Erythroblast (primary cell): ENCODE measurements at regions not wholly inside any gene's neighbourhood (a gene's known extent, or its start where the extent isn't known, plus 50 kb on each side); places are given as distances from the start of the nearest gene placed in this dataset.
A peak's percentile ranks its signal among the peaks of the same experiment; 100 is the strongest.

Experiments used
- DNase-seq, 2 experiments: peaks; one replicate each; lab custom pipeline; 2025; lab: John Stamatoyannopoulos, UW
- GATA1 ChIP-seq: IDR thresholded peaks from 2 replicates; pipeline ENCODE4 v1.6.1; 2011; ENCODE audit warnings: low read depth, mild to moderate bottlenecking, control low read depth, low read length, moderate library complexity
- POLR2A ChIP-seq: IDR thresholded peaks from 2 replicates; pipeline ENCODE4 v1.6.1; 2011; ENCODE audit warnings: mild to moderate bottlenecking, low read length

GRCh38 chr13:83825676-83826075 lies 56.6 kb downstream of the SLITRK1 start:
- TF ChIP-seq GATA1 (no peak), POLR2A (no peak)
- DNase-seq = no peak

DNA sequence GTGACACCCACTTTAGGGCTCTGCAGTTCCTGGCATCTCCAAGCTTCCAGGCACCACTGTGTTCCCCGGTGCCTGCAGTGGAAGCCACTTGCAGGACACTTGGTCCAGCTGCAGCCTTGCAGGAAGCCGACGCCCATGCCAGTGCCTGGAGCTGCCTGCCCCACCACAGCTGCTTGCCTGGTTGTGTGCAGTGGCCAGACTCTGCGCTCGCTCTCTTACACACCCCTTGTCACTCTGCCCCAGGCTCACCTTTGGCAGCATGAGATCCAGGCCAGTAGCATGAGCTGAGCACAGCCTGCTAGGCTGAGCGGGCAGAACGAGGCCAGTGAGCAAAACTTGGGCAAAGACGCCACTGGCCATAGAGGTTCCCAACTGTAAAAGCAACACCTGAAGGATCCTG lies 57.7 kb downstream of the SLITRK1 start:
- TF ChIP-seq POLR2A = no peak
- no peak for TF ChIP-seq GATA1
- DNase-seq = no peak

DNA sequence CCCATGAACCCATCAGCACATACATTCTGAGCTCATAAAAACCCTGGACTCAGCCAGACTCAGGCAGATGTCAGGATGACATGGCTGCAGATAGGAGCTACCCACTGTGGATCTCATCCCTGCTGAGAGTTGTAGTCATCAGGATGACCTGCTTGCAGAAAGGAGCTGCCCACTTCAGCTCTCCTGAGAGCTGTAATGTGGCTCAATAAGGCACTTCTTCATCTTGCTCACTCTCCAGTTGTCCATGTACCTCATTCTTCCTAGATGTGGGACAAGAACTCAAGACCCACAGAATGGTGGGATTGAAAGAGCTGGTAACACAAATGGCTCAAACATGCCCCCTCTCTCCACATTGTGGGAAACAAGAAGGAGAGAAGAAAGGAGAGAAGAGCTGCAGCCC lies 58.2 kb downstream of the SLITRK1 start:
- DNase-seq = no peak
- no peak for TF ChIP-seq GATA1
- no peak for TF ChIP-seq POLR2A

DNA sequence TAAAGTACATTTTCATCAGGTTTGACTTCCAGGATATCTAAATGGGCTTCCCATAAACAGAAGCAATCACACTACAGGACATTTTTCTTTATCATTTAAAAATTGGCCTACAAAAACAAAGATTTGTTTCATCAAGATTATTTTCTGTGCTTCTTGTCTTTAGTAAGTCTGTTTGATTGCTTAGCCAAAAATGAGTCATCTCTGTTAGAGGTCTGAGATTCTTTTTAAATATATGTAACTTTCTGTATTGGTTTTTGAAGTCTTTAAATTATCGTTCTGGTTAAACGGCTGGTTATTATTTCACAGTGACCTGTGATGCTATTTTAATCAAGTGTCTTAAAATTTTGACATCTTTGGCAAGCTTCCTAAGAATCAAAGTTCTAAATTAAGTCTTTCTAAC lies 62.7 kb downstream of the SLITRK1 start:
- no peak for DNase-seq
- no peak for TF ChIP-seq GATA1
- TF ChIP-seq POLR2A = no peak

DNA sequence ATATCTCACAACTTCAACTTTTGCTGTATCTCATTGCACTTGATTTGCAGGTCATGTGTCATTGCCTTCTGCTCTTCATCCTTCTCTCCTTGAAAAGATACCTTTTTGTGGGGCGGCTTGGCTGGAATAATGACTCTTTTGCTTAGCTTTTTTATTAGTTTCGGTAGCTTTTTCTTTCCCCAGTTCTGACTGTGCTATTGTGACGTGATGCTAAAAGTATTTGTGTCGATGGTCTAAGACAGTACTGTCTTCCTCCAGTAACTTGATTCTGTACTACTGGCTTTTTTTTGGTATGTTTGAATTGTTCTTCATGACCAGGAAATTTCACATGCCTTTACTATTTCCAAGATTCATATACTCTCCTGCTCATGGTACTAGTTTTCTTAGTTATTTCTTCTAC lies 63.1 kb downstream of the SLITRK1 start:
- TF ChIP-seq GATA1 = no peak
- TF ChIP-seq POLR2A = no peak
- no peak for DNase-seq

- TF ChIP-seq POLR2A (no peak), GATA1 (no peak)
- DNase-seq = no peak
These were observed 66.2 kb downstream of the SLITRK1 start for GRCh38 chr13:83816081-83816480.

DNA sequence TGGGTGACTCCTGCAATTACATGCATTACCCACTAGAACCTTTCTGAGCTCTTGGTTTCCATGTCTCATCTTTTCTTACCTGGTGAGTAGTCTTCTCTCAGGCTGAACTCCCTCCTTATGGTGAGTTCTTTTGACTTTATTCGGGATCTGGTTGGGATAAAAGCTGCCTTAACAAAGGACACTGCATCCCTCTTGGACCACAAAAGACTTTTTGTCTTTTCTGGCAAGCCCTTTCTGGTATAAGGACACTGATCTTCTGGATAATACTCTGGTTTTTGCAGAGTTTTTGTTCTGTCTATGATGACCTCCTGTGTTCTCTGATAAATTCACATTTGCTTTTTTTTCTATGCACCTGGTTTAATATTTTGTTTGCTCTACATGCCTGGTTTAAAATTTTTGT lies 66.7 kb downstream of the SLITRK1 start:
- TF ChIP-seq POLR2A (no peak), GATA1 (no peak)
- DNase-seq = no peak

GRCh38 chr13:83810136-83810535 lies 72.1 kb downstream of the SLITRK1 start:
- TF ChIP-seq POLR2A (no peak), GATA1 (no peak)

DNA sequence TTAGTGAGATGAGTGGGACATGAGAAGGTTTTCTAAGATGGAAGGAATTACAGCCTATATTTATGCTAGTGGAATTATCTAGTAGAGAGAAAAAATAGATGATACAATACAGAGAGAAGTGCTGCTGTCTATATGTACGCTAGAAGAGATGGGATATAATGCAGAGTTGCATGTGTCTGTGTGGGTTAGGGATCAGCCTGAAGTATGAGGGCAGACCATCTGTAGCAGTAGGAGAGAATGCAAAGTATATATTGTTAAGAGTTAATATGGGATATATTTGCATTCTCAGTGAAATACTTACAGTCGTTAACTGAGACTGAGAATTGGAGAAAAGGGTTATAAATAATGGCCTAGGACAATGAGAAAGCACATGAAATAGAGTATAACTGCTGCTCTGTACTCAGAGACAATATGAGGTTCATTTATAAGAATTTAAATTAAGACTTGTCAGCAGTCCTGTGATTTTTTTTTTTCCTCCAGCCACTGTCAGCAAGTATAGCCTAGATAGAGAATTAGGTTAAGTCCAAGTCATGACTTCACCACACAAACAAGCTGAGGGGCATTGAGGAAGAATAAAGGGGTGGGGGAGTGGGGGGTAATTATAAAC lies 77.8 kb downstream of the SLITRK1 start:
- TF ChIP-seq GATA1 (no peak), POLR2A (no peak)
- DNase-seq = no peak

More at GRCh38 chr13:83810136-83810535, 72.1 kb downstream of the SLITRK1 start:
- no peak for DNase-seq

DNA sequence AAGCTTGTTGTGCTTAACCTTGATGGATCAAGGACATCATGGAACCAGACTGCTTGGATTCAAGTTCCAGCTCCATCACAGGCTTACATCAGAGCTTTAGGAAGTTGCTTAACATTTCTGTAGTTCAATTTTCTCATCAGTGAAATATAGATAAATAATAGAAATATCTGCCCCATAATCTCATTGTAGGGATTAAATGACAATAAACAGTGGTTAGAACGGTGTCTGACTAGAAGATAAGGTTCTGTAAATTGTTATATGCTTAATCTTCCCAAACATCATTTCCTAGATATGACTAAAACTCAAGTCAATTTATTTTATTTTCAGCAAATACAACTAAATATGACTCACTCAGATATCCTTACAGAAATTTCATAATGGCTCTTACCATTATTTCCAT lies 83.5 kb downstream of the SLITRK1 start:
- DNase-seq = no peak
- no peak for TF ChIP-seq POLR2A
- TF ChIP-seq GATA1 = no peak

DNA sequence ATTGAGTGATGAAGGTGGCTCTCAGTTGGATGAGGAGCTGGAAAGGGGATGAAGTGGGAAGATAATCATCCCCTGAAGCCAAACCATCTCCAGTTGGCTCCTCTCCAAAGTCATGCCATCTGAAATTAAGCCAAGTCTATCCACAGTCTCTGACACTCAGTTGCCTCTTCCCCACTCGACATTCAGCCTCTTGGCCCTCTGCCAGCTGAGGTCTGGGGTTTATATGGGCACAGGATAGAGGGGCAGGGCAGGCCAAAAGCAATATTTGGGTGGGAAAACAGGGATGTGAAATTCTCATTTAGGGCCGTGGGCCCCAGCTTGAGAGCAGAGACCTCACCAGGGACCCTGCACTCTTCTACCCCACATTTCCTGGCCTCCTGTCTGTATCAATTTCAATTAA lies 85.9 kb downstream of the SLITRK1 start:
- TF ChIP-seq POLR2A (no peak), GATA1 (no peak)
- no peak for DNase-seq

DNA sequence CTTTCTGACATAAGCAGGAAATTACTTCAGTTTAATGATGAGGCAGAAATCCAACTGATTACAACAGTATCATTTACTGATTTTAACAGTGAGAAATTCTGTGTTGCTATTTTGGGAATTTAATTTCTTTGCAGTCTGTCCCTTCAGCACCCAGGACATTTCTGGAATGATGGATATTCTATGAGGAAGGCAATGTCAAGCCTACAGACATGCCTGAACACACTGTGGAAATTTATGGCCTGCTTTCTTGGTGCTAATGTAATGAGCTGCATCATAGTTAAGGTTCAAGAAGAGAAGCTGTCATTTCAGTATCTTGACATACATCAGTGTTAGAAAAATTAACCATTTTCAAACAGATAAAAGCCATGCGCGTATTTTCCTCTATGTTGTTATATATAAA lies 87.7 kb downstream of the SLITRK1 start:
- no peak for TF ChIP-seq GATA1
- TF ChIP-seq POLR2A = no peak
- DNase-seq = no peak

DNA sequence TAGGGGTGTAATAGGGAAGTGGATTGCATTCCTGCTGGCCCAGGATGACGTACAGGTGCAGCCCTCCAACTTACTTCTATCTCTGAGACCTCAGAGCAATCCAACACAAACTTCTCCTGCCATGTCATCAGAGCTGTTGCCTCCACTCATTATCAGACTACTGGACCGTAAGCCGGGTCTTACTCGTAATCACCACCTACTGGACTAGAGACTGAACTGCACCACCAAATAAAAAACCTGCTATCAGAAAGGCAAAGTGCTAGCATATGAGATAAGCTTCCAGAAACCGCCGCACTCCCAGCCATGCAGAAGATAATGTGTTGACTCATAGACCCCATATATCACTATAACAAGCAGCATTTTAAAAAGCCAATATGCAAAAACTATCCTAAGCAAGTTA lies 102.0 kb downstream of the SLITRK1 start:
- peak; percentile 44 to 63 for DNase-seq
- no peak for TF ChIP-seq POLR2A
- TF ChIP-seq GATA1 = no peak

GRCh38 chr13:83773961-83774360 lies 108.3 kb downstream of the SLITRK1 start:
- no peak for DNase-seq
- no peak for TF ChIP-seq GATA1
- no peak for TF ChIP-seq POLR2A

GRCh38 chr13:83765796-83766195 lies 116.5 kb downstream of the SLITRK1 start:
- TF ChIP-seq GATA1 (no peak), POLR2A (no peak)
- DNase-seq = no peak
